Left ventricle myocardium inferior (tissue), 1 donor: ENCODE measurements at regions not wholly inside any gene's neighbourhood (a gene's known extent, or its start where the extent isn't known, plus 50 kb on each side); places are given as distances from the start of the nearest gene placed in this dataset.

Experiments used
- DNase-seq: peaks from one replicate; pipeline ENCODE4 v3.0.0-alpha.2; 2020
- H3K27ac ChIP-seq: fragments of 200-600 bp; replicated peaks from 2 replicates; pipeline ENCODE4 v1.8.0; 2021
- H3K27me3 ChIP-seq: fragments of 200-600 bp; 2 replicates; pipeline ENCODE4 v1.8.0; 2021; ENCODE audit warnings: low read depth
- H3K36me3 ChIP-seq: fragments of 200-600 bp; 2 replicates; pipeline ENCODE4 v1.8.0; 2021
- H3K4me1 ChIP-seq: fragments of 200-600 bp; 2 replicates; pipeline ENCODE4 v1.8.0; 2021
- H3K4me3 ChIP-seq: fragments of 200-600 bp; 2 replicates; pipeline ENCODE4 v1.8.0; 2021; ENCODE audit warnings: mild to moderate bottlenecking, moderate library complexity
- H3K9me3 ChIP-seq: fragments of 200-600 bp; replicated peaks from 2 replicates; pipeline ENCODE4 v1.8.0; 2021
- intact Hi-C: fragments of 100-400 bp; cut with micrococcal nuclease; formaldehyde crosslinking; loops from one replicate; pipeline ENCODE4 v1.11.0; 2022
- TF ChIP-seq, protein P1 (sequence below): fragments of 200-600 bp; IDR thresholded peaks from 2 replicates; pipeline ENCODE4 v1.8.0; 2021; ENCODE audit warnings: antibody characterized with exemption, mild to moderate bottlenecking, borderline replicate concordance
- donor health status: DM: no; HTN: yes; CAD: no; lungs with severe emphysema.

- Histone ChIP-seq H3K4me1 (no peaks in the 10 kb centered on the region), H3K9me3 (no peaks in the 10 kb centered on the region), H3K27ac (no peak overlapping the region), H3K4me3 (no peak overlapping the region), H3K36me3 (no peaks in the 10 kb centered on the region), H3K27me3 (no peaks in the 10 kb centered on the region)
- intact Hi-C loops = no loop called here
- DNase-seq = no peak
- TF ChIP-seq, protein P1, sequence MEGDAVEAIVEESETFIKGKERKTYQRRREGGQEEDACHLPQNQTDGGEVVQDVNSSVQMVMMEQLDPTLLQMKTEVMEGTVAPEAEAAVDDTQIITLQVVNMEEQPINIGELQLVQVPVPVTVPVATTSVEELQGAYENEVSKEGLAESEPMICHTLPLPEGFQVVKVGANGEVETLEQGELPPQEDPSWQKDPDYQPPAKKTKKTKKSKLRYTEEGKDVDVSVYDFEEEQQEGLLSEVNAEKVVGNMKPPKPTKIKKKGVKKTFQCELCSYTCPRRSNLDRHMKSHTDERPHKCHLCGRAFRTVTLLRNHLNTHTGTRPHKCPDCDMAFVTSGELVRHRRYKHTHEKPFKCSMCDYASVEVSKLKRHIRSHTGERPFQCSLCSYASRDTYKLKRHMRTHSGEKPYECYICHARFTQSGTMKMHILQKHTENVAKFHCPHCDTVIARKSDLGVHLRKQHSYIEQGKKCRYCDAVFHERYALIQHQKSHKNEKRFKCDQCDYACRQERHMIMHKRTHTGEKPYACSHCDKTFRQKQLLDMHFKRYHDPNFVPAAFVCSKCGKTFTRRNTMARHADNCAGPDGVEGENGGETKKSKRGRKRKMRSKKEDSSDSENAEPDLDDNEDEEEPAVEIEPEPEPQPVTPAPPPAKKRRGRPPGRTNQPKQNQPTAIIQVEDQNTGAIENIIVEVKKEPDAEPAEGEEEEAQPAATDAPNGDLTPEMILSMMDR = no peak
Observed at GRCh38 chr4:83785891-83786290, 250.0 kb downstream of the GPAT3 start.

DNA sequence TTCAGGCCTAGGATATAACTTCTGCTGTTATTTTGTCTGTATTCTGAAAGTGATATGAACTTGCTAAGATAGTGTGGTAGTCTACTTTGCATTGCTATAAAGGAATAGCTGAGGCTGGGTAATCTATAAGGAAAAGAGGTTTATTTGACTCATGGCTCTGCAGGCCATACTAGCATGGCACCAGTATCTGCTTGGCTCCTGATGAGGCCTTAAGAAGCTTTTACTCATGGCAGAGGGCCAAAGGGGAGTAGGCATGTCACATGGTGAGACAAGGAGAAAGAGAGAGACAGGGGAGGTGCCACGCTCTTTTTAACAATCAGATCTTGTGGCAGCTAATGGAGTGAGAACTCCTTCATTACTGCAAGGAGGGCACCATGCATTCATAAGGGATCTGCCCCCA, 247.3 kb downstream of the GPAT3 start:
- no peak overlapping the region for H3K27ac ChIP-seq
- H3K36me3 ChIP-seq = no peaks in the 10 kb centered on the region
- TF ChIP-seq, protein P1 = no peak
- no peaks in the 10 kb centered on the region for H3K4me1 ChIP-seq
- DNase-seq = no peak
- H3K9me3 ChIP-seq = no peaks in the 10 kb centered on the region
- H3K27me3 ChIP-seq = no peaks in the 10 kb centered on the region
- intact Hi-C loops = no loop called here
- no peak overlapping the region for H3K4me3 ChIP-seq

DNA sequence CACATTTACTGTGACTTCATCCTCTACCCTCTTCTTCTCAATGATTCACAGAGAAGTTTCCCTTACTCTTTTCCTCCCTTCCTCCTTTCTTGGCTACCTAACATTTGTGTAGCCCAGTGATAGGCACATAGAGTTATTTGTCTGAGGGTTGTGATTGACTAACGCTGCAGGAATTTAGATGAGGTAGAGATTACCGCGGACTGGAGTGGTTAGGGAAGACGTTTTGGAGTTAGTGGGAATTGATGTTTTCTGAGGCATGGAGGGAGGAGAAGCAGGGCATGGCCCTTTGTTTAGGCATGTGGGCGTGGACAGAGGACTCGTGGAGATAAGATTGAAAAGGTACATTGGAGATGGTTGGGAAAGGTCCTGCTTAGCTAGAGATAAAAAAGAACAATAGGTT, 246.7 kb downstream of the GPAT3 start:
- no peak for DNase-seq
- H3K36me3 ChIP-seq = no peaks in the 10 kb centered on the region
- no peaks in the 10 kb centered on the region for H3K9me3 ChIP-seq
- TF ChIP-seq, protein P1 = no peak
- H3K4me1 ChIP-seq = no peaks in the 10 kb centered on the region
- H3K4me3 ChIP-seq = no peak overlapping the region
- H3K27ac ChIP-seq = no peak overlapping the region
- intact Hi-C loops = no loop called here
- no peaks in the 10 kb centered on the region for H3K27me3 ChIP-seq

- H3K4me3 ChIP-seq = no peak overlapping the region
- TF ChIP-seq, protein P1 = no peak
- no peaks in the 10 kb centered on the region for H3K9me3 ChIP-seq
- intact Hi-C loops = no loop called here
- H3K36me3 ChIP-seq = no peaks in the 10 kb centered on the region
- no peak overlapping the region for H3K27ac ChIP-seq
- H3K27me3 ChIP-seq = no peaks in the 10 kb centered on the region
- no peaks in the 10 kb centered on the region for H3K4me1 ChIP-seq
- DNase-seq = no peak
Observed at GRCh38 chr4:83781434-83781833, 245.5 kb downstream of the GPAT3 start.

- Histone ChIP-seq H3K9me3 (no peaks in the 10 kb centered on the region), H3K27ac (no peak overlapping the region), H3K4me3 (no peak overlapping the region), H3K36me3 (no peaks in the 10 kb centered on the region), H3K4me1 (no peaks in the 10 kb centered on the region), H3K27me3 (peaks cover 7% of the 10 kb centered on the region)
- TF ChIP-seq, protein P1 = peak; percentile 38
- DNase-seq = no peak
- intact Hi-C loops = no loop called here
Observed at GRCh38 chr4:83780053-83780733, 244.3 kb downstream of the GPAT3 start.
